Activated CD8-positive, alpha-beta memory T cell treated with anti-CD3 and anti-CD28 coated beads for 24 hours (primary cell): ENCODE measurements at regions not wholly inside any gene's neighbourhood (a gene's known extent, or its start where the extent isn't known, plus 50 kb on each side); places are given as distances from the start of the nearest gene placed in this dataset.
"Not testable (repeated sequence)": the region's sequence is repeated elsewhere in the genome, so short reads cannot be mapped to it uniquely, and the experiment has no call there.

Experiments used
- DNase-seq: peaks from one replicate; pipeline ENCODE4 v3.0.0-alpha.2; 2020

GRCh38 chr11:134863294-134863693 lies 451.3 kb upstream of the B3GAT1 start:
- no peak for DNase-seq

- DNase-seq: no peak
These were observed 450.6 kb upstream of the B3GAT1 start for GRCh38 chr11:134862587-134863195.

- no peak for DNase-seq
These were observed 450.1 kb upstream of the B3GAT1 start for GRCh38 chr11:134862105-134862502.

GRCh38 chr11:134861490-134862104 lies 449.6 kb upstream of the B3GAT1 start:
- no peak for DNase-seq

- DNase-seq: no peak
These were observed 446.9 kb upstream of the B3GAT1 start for GRCh38 chr11:134858783-134859480.

- DNase-seq: no peak
These were observed 445.0 kb upstream of the B3GAT1 start for GRCh38 chr11:134857035-134857434.

GRCh38 chr11:134856056-134856971 lies 444.3 kb upstream of the B3GAT1 start:
- no peak for DNase-seq

- no peak for DNase-seq
These were observed 442.2 kb upstream of the B3GAT1 start for GRCh38 chr11:134853992-134854991.

GRCh38 chr11:134851503-134852224 lies 439.6 kb upstream of the B3GAT1 start:
- DNase-seq: not testable (repeated sequence)

- no peak for DNase-seq
These were observed 438.5 kb upstream of the B3GAT1 start for GRCh38 chr11:134850566-134850965.

GRCh38 chr11:134849833-134850232 lies 437.8 kb upstream of the B3GAT1 start:
- DNase-seq: no peak

- no peak for DNase-seq
These were observed 435.2 kb upstream of the B3GAT1 start for GRCh38 chr11:134847083-134847715.

GRCh38 chr11:134846328-134847082 lies 434.5 kb upstream of the B3GAT1 start:
- DNase-seq: no peak

- DNase-seq: no peak
These were observed 433.7 kb upstream of the B3GAT1 start for GRCh38 chr11:134845474-134846327.

- DNase-seq: no peak
These were observed 432.8 kb upstream of the B3GAT1 start for GRCh38 chr11:134844838-134845237.

- no peak for DNase-seq
These were observed 431.7 kb upstream of the B3GAT1 start for GRCh38 chr11:134843735-134844134.

GRCh38 chr11:134843020-134843419 lies 431.0 kb upstream of the B3GAT1 start:
- DNase-seq: no peak

GRCh38 chr11:134841972-134842371 lies 429.9 kb upstream of the B3GAT1 start:
- no peak for DNase-seq

- DNase-seq: no peak
These were observed 429.4 kb upstream of the B3GAT1 start for GRCh38 chr11:134841411-134841810.
